NCI-H2171 (cell line): ENCODE measurements at regions not wholly inside any gene's neighbourhood (a gene's known extent, or its start where the extent isn't known, plus 50 kb on each side); places are given as distances from the start of the nearest gene placed in this dataset.

Experiments
- DNase-seq: peaks from one replicate; lab custom pipeline; 2025; lab: John Stamatoyannopoulos, UW

DNA sequence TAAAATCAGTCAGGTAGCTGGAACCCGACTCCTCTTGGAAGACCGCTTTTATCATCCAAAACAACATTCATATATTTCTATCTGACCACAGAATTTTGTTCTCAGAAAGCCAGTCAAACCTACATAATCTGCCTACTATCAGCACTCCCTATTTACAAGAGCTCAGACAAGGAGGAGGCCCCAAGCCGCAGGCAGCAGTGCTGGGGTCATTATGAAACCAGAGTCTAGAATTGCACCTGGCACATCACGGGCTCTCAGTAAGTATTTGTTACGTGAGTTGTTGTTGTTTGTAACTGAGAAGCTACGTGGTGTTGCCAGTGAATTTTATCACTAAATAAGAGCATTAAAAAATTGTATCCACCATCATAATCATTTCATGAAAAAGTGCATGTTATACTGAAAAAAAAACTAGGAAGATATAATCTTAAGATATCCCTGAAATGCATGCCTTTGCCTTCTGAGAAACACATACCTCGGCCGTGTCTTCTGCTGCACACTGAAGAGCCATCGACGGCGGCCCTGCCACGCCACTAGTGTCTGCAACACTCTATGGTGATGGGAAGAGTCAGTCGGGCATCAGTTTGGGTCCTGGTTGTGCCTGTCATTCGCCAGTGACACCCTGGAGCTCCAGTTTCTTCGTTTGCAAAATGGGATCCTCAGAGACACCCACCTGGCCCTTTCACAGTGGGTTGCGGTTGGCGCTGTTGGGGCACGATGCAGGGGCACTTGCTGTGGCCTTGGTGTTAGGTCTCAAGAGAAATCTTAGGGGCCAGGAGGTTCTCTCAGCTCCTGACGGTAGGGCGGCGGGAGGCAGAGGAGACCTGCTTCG is 505.9 kb downstream of the EIPR1 start:
- no peak for DNase-seq

- no peak for DNase-seq
These were observed 507.5 kb downstream of the EIPR1 start for GRCh38 chr2:2870106-2870505.

DNA sequence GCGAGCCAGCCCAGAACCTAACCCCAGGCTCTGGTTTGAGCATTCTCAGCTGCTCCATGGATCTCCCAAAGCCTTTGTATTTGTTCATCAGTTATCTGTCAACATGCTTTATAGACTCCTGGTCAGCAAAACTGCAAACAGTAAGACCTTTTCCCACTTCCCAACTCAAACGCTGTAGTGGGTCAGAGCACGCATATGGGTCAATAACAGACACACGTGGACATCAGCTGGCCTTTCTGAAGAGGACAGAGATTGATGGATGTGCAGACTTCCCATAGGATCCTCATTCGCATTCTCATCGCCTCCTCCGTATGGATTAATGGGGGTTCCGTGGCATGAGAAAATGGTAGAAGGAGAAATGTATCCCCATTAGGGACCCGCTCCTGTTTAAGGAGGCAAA is 508.1 kb downstream of the EIPR1 start:
- no peak for DNase-seq

DNA sequence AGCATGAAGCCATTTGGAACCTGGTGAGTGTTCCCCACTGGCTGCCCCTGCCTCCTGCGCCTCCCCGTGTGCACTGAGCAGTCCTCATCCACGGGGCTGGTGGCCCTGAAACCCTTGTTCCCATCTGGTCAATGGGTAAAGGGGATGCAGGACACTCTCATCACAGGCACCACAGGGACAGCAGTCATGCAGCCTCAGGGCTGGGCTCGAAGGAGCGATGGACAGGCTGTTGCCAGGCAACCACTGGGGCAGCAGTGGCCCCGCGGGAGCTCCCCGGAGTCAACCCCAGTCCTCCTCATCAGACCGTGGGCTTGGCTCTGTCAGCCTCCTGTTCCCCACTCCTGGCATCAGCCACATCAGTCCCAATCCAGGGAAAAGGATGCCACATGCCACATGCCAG is 509.5 kb downstream of the EIPR1 start:
- no peak for DNase-seq

GRCh38 chr2:2867397-2867979 is 510.1 kb downstream of the EIPR1 start:
- DNase-seq: no peak

GRCh38 chr2:2866459-2866858 is 511.2 kb downstream of the EIPR1 start:
- DNase-seq: peak; percentile 53

DNA sequence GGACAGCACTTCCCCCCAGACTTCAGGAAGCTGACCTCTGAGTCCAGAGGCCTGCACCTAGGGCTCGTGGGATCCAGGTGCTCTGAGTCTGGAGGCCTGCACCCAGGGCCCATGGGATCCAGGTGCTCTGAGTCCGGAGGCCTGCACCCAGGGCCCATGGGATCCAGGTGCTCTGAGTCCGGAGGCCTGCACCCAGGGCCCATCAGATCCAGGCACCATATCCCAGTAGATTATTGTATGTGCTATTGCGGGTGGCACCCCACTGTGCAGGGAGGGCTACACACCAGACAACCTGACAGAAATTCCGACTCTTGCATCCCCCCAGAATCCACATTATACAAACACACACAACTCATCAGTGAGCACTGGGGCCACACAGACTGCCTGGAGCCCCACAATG is 515.2 kb downstream of the EIPR1 start:
- no peak for DNase-seq

GRCh38 chr2:2861666-2862240 is 515.9 kb downstream of the EIPR1 start:
- no peak for DNase-seq

DNA sequence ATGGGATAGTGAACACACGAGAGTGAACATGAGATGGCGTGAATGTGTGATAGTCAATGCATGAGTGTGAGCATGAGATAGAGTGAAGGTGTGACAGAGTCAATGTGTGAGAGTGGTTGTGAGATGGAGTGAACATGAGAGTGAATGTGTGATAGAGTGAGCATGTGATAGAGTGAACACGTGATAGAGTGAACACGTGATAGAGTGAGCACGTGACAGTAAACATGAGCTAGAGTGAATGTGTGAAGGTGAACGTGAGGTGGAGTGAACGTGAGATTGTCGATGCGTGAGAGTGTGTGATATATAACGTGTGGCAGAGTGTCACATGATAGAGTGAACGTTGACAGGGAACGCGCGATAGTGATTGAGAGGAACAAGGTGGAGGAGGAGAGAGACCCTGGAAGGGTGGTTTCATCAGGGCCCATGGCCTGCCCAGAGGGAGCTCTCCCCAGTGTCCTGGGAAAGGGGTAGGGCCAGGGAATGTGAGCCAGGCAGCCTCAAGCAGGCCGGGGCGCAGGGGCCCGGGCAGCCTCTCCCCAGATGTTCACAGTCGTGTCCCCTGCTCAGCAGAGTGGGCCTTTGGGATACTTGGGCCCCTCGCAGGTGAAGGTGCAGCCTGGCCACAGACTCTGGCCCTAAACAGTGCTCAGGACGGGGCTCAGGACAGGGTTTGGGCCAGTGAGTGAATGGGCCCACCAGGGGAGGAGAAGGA is 516.9 kb downstream of the EIPR1 start:
- no peak for DNase-seq

DNA sequence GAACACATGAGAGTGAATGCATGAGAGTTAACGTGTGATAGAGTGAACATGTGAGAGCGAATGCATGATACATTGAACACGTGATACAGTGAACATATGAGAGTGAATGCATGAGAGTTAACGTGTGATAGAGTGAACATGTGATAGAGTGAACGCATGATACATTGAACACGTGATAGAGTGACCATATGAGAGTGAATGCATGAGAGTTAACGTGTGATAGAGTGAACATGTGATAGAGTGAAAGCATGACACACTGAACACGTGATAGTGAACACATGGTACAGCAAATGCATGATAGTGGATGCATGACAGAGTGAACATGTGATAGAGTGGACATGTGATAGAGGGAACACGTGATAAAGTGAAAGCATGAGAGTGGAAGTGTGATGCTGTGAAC is 517.9 kb downstream of the EIPR1 start:
- no peak for DNase-seq

DNA sequence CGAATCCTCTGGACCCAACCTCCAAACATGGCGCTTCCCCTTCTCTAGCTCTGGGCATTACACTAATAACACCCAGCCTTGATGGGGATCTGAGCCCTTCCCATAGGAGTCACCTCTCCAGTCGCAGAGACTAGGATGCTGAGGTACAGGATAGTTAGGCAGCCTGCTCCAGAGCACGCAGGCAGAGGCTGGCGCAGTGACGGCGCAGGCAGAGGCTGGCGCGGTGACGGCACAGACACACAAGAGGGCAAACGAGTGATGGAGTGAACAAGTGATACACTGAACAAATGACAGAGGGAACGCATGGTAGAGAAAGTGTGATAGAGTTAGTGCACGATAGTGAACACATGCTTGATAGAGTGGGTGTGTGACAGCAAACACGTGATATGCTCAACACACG is 518.5 kb downstream of the EIPR1 start:
- no peak for DNase-seq

GRCh38 chr2:2856723-2857415 is 520.7 kb downstream of the EIPR1 start:
- no peak for DNase-seq

DNA sequence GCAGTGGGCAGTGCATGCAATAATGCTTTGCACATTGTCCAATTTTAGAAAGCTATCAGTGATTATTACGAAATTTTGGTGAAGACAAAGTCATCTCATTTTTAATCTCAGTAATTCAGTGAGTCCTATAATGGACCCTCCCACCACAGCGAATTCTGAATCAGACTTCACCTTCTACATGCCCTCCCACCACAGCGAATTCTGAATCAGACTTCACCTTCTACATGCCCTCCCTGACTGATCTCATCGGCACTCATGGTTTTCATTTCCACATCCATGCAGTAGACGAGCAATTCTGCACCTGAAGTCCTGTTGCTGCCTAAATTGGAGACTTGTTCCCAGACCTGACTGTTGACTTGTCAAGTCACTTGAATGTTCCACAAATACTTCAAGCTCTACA is 522.3 kb downstream of the EIPR1 start:
- DNase-seq: no peak

GRCh38 chr2:2853346-2853745 is 522.3 kb upstream of the MYT1L start:
- no peak for DNase-seq

DNA sequence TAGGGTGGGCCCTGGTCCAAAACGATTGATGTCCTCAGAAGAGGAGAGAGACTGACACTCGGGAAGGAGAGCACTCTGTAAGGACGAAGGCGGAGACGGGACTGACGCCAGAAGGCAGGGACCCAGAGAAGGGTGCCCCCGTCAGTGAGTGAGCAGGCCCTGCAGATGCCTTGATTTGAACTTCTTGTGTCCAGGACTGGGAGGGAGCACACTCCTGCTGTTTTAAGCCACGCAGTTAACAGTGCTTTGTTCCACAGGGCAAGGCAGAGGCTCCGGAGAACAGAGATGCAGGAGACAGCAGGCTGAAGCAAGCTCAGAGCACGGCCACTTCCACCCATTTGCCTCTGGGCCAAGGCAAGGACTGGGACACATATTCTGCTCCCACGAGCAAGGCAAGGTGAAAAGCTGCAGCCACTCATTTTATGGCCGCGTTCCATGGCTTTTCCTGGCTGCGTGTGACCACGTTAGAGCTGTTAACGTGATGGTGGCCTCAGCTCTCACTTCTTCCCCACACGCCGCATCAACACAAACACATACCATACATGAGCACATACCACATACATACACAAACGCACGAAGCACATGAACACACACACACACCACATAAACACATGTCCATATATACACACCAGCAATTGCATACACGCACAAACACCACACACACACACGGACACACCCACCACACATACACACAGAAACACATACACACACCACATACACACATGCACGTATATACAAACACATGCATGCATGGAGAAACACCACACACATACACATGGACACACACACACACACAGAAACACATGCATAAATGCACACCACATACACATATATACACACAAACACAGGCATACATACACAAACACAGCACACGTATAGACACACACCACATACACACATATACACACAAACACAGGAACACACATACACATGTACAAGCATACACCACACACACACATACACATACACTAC is 521.0 kb upstream of the MYT1L start:
- no peak for DNase-seq

GRCh38 chr2:2851316-2851715 is 520.2 kb upstream of the MYT1L start:
- no peak for DNase-seq

GRCh38 chr2:2850859-2851258 is 519.8 kb upstream of the MYT1L start:
- peak; percentile 54 for DNase-seq

DNA sequence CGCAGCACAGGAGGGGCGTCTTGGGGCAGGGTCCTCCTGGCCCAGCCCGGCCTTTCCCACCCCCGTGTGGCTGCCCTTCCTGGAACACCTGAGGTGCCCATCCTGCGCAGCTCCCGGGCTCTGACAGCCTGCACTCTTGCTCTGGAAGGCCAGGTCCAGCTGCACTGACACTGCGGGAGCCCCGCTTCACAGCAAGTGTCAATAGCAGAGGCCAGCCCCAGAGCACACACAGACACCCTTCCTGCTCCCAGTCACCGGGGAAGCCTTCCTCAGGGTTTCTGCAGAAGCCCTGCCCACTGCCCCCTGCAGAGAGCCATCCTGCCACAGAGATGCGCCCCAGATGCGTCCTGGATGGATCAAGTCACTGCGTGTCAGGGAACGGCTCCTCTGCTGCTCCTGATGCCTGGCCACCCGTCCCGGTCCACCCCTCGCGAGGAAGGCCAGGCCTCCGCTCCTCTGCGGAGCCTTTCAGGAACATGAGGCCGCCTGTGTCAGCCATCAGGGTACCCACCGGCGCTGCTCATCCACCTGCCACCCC is 519.2 kb upstream of the MYT1L start:
- peak; percentile 83 for DNase-seq

- DNase-seq: no peak
These were observed 518.6 kb upstream of the MYT1L start for GRCh38 chr2:2849464-2850217.
